OCI-LY1 (cell line): ENCODE measurements at regions not wholly inside any gene's neighbourhood (a gene's known extent, or its start where the extent isn't known, plus 50 kb on each side); places are given as distances from the start of the nearest gene placed in this dataset.

Experiments
- H2AFZ ChIP-seq: fragments of 200-600 bp; sonication (generic), shearing (Covaris generic); 2 replicates; pipeline ENCODE4 v1.6.0; 2014; ENCODE audit warnings: antibody characterized with exemption, mild to moderate bottlenecking, low read length
- H3F3A ChIP-seq: fragments of 200-600 bp; sonication (generic), shearing (Covaris generic); 2 replicates; pipeline ENCODE4 v1.6.0; 2014; ENCODE audit warnings: mild to moderate bottlenecking, antibody characterized with exemption, low read length, moderate library complexity; ENCODE audit not compliant: insufficient read depth
- H3K27ac ChIP-seq: fragments of 200-600 bp; sonication (generic); 2 replicates; pipeline ENCODE4 v1.5.1; 2014; ENCODE audit warnings: low read length, mixed run types, mild to moderate bottlenecking, low read depth; ENCODE audit not compliant: poor library complexity, severe bottlenecking
- H3K27me3 ChIP-seq: fragments of 200-600 bp; sonication (generic); 2 replicates; pipeline ENCODE4 v1.6.0; 2014; ENCODE audit warnings: antibody characterized with exemption, mild to moderate bottlenecking, low read length, moderate library complexity; ENCODE audit not compliant: insufficient read depth
- H3K36me3 ChIP-seq: fragments of 200-600 bp; sonication (generic); 2 replicates; pipeline ENCODE4 v1.6.1; 2014; ENCODE audit warnings: mild to moderate bottlenecking, antibody characterized with exemption, low read length, moderate library complexity, mixed read lengths; ENCODE audit not compliant: insufficient read depth
- H3K4me1 ChIP-seq: fragments of 200-600 bp; sonication (generic); 2 replicates; pipeline ENCODE4 v1.5.1; 2014; ENCODE audit warnings: mild to moderate bottlenecking, low read length, moderate library complexity; ENCODE audit not compliant: insufficient read depth, severe bottlenecking
- H3K4me2 ChIP-seq: fragments of 200-600 bp; sonication (generic), shearing (Covaris generic); 2 replicates; pipeline ENCODE4 v1.6.1; 2014; ENCODE audit warnings: low read length
- H3K4me3 ChIP-seq: fragments of 200-600 bp; sonication (generic); 2 replicates; pipeline ENCODE4 v1.5.1; 2014; ENCODE audit warnings: low read length, low read depth, mild to moderate bottlenecking, mixed read lengths; ENCODE audit not compliant: poor library complexity, severe bottlenecking
- H3K79me2 ChIP-seq: fragments of 200-600 bp; shearing (Covaris generic); 2 replicates; pipeline ENCODE4 v1.6.1; 2016; ENCODE audit warnings: mixed run types, low read length, mixed read lengths; ENCODE audit not compliant: insufficient read depth
- H3K9ac ChIP-seq: fragments of 200-600 bp; sonication (generic), shearing (Covaris generic); 2 replicates; pipeline ENCODE4 v1.6.1; 2014; ENCODE audit warnings: mild to moderate bottlenecking, low read length, mixed read lengths
- H3K9me2 ChIP-seq: fragments of 200-600 bp; sonication (generic), shearing (Covaris generic); 2 replicates; pipeline ENCODE4 v1.6.1; 2014; ENCODE audit warnings: low read depth, mild to moderate bottlenecking, low read length, mixed read lengths
- H3K9me3 ChIP-seq: fragments of 200-600 bp; shearing (Covaris generic); 2 replicates; pipeline ENCODE4 v1.6.1; 2014; ENCODE audit warnings: low read length, mixed read lengths
- H4K20me1 ChIP-seq: fragments of 200-600 bp; sonication (generic), shearing (Covaris generic); 2 replicates; pipeline ENCODE4 v1.6.0; 2016; ENCODE audit warnings: mild to moderate bottlenecking, low read length; ENCODE audit not compliant: insufficient read depth
- EZH2 ChIP-seq: fragments of 200-600 bp; sonication (generic), shearing (Covaris generic); IDR thresholded peaks from 2 replicates; pipeline ENCODE4 v1.8.0; 2017; ENCODE audit warnings: borderline replicate concordance, mixed run types, mild to moderate bottlenecking, antibody characterized with exemption, low read length, moderate library complexity, mixed read lengths
- TF ChIP-seq, protein P1 (sequence below): fragments of 200-600 bp; sonication (generic), shearing (Covaris generic); IDR thresholded peaks from 2 replicates; pipeline ENCODE4 v1.5.1; 2017; ENCODE audit warnings: mild to moderate bottlenecking, antibody characterized with exemption, low read length, moderate library complexity, mixed read lengths

DNA sequence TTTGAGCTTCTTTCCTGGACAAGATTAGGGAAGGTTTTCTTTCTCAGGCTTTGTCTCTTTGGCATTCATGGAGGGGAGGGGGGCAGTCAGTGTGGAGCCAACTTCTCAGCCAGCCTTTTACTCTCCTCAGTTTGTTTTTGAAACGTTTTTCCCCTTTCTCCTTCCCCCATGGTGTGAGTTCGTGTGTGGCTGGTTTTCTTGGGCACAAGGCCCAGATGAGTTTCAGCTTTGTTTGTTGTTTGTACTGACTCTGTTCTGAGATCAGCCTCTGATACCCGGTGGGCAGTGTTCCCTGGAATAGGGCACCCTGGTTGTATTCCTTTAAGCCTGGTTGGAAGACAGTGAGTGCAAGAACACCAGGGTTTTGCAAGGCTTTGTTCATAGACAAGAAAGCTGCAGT lies 168.2 kb upstream of the RARB start:
- H3F3A ChIP-seq: no peaks in the 10 kb centered on the region
- H3K4me1 ChIP-seq: no peaks in the 10 kb centered on the region
- no peaks in the 10 kb centered on the region for H4K20me1 ChIP-seq
- no peak overlapping the region for H3K4me2 ChIP-seq
- H3K4me3 ChIP-seq: no peak overlapping the region
- H3K27ac ChIP-seq: no peak overlapping the region
- no peaks in the 10 kb centered on the region for H3K9me3 ChIP-seq
- H3K79me2 ChIP-seq: no peaks in the 10 kb centered on the region
- no peak overlapping the region for H3K9ac ChIP-seq
- no peak overlapping the region for H2AFZ ChIP-seq
- H3K27me3 ChIP-seq: no peaks in the 10 kb centered on the region
- TF ChIP-seq, protein P1, sequence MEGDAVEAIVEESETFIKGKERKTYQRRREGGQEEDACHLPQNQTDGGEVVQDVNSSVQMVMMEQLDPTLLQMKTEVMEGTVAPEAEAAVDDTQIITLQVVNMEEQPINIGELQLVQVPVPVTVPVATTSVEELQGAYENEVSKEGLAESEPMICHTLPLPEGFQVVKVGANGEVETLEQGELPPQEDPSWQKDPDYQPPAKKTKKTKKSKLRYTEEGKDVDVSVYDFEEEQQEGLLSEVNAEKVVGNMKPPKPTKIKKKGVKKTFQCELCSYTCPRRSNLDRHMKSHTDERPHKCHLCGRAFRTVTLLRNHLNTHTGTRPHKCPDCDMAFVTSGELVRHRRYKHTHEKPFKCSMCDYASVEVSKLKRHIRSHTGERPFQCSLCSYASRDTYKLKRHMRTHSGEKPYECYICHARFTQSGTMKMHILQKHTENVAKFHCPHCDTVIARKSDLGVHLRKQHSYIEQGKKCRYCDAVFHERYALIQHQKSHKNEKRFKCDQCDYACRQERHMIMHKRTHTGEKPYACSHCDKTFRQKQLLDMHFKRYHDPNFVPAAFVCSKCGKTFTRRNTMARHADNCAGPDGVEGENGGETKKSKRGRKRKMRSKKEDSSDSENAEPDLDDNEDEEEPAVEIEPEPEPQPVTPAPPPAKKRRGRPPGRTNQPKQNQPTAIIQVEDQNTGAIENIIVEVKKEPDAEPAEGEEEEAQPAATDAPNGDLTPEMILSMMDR: no peak
- no peak for TF ChIP-seq EZH2
- no peaks in the 10 kb centered on the region for H3K36me3 ChIP-seq
- H3K9me2 ChIP-seq: no peaks in the 10 kb centered on the region

DNA sequence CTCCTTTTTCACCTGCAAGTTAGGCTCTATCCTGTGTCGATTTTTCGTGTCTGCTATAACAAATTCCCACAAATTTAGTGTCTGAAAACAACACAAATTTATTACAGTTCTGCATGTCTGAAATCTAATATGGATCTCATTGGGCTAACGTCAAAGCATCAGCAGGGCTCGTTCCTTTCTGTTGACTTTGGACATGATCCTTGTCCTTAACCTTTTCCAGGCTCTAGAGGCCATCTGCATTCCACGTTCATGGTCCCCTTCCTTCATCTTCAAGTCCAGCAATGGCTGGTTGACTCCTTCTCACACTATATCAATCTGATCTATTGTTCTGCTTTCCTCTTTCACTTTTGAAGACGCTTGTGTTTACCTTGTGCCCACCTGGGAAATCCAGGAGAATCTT lies 165.7 kb upstream of the RARB start:
- Histone ChIP-seq H3K27me3 (no peaks in the 10 kb centered on the region), H3K4me3 (no peak overlapping the region), H3K27ac (no peak overlapping the region), H3K36me3 (no peaks in the 10 kb centered on the region), H4K20me1 (no peaks in the 10 kb centered on the region), H2AFZ (no peak overlapping the region), H3K9me3 (no peaks in the 10 kb centered on the region), H3K4me2 (no peak overlapping the region), H3K79me2 (no peaks in the 10 kb centered on the region), H3K9me2 (no peaks in the 10 kb centered on the region), H3K9ac (no peak overlapping the region), H3K4me1 (no peaks in the 10 kb centered on the region), H3F3A (no peaks in the 10 kb centered on the region)
- TF ChIP-seq EZH2: no peak
- TF ChIP-seq, protein P1: no peak

DNA sequence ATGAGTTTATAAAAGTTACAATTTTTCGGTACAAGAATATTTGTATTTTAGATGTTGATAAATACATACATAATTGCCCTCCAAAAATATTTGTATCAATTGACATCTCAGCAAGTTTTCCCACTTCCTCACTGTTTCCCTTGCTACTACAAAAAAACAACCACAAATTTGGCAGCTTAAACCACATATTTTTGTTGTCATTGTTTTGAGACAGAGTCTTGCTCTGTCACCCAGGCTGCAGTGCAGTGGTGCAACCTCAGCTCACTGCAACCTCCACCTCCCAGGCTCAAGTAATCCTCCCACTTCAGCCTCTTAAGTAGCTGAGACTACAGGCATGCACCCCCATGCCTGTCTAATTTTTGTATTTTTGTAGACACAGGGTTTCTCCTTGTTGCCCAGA lies 162.8 kb upstream of the RARB start:
- Histone ChIP-seq H3K4me3 (no peak overlapping the region), H4K20me1 (no peaks in the 10 kb centered on the region), H3K4me2 (no peak overlapping the region), H2AFZ (no peak overlapping the region), H3K4me1 (no peaks in the 10 kb centered on the region), H3K9me3 (no peaks in the 10 kb centered on the region), H3F3A (no peaks in the 10 kb centered on the region), H3K27ac (no peak overlapping the region), H3K9me2 (no peaks in the 10 kb centered on the region), H3K36me3 (no peaks in the 10 kb centered on the region), H3K9ac (no peak overlapping the region), H3K79me2 (no peaks in the 10 kb centered on the region), H3K27me3 (no peaks in the 10 kb centered on the region)
- TF ChIP-seq, protein P1: no peak
- TF ChIP-seq EZH2: no peak
